Inflammatory macrophage treated with lipopolysaccharide for 4 hours (primary cell): ENCODE measurements at regions not wholly inside any gene's neighbourhood (a gene's known extent, or its start where the extent isn't known, plus 50 kb on each side); places are given as distances from the start of the nearest gene placed in this dataset.
A peak's percentile ranks its signal among the peaks of the same experiment; 100 is the strongest.

Experiments used
- DNase-seq: peaks from one replicate; pipeline ENCODE4 v3.0.0-alpha.2; 2020

- no peak for DNase-seq
These were observed 199.7 kb downstream of the IRS2 start for GRCh38 chr13:109586509-109587346.

DNA sequence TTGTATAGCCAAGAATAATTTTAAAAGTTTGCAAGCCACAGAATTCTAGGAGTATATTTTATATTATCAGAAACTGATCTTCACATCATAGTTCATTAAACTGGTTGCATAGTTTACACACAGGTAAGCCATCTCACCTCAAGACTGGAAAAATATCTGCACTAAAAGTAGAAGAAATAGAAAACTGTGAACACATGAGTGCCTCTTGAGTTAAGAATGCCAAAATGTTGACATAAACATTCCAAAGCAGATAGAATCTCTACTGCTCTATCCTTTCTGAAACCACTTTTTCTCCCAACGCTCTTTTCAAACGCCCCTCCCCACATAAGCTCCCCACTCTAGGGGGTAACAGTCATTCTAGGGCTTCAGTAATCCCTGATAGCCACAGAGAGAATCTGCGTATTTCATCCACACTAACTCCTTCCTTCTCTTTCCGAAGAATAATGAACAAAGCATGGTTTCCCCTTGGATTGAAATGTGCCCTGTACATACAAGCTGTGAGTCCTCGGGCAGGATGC lies 201.5 kb downstream of the IRS2 start:
- DNase-seq: no peak

DNA sequence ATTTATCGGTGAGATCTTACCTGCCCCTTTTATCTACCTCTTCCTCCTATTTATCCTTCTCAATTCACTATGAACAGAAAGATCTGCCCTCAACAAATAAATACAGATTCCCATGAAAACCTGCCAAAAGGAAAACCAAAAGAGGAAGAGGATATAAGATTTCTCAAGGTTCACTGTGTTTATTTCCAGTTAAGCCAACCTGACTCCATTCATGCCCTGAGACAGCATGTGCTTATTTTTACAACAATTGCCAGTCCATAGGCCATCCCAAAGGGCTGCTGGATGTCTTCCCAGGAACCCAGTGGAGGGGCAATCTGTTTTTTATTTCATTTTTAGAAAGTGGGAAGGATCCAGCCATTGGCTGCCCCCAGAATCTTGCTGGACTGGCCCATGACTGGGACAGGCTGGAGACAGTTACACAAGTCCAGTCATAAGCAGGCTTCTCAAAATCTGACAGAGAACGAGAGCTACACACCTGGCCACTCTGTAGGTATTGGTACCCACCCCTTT lies 209.1 kb downstream of the IRS2 start:
- DNase-seq: no peak

DNA sequence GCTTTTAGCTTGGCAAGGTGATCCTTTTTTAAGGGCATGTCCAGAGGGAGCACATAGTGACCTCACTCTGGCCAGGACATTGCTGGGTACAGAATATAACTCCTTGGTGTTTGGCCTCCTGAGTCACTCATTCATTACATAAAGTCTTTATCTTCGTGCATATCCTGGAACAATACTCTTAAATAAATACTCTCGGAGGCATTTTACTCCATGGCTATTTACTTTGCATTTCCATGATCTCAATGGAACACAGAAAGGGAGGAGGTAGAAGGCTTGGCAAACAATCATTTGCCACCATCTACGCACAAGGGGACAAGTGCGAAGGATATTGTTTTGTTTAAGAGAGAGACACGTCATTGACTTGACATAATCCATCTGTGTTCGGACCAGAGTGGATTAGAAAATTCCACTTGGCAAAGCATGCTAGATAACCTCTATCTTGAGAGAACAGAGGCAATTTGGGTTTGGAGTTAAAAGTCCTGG lies 210.0 kb downstream of the IRS2 start:
- no peak for DNase-seq

DNA sequence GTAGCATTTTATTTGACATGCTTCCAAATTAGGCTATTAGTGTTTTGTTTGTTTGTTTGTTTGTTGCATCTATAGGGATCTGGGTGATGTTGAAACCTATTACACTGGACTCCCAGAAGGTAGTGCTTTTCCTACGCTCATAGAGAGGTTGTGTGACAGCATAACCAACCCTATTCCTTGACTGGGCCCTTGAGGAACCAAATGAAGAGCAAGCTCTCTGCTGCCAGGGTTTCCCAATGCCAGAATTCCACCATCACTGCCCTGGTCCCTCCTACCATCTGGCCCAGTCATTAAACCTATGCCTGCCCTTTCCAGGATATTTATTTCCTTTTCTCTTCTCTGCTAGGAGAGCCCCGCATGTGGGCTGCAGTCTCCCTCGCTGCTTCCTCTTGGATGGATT lies 210.6 kb downstream of the IRS2 start:
- DNase-seq: no peak

DNA sequence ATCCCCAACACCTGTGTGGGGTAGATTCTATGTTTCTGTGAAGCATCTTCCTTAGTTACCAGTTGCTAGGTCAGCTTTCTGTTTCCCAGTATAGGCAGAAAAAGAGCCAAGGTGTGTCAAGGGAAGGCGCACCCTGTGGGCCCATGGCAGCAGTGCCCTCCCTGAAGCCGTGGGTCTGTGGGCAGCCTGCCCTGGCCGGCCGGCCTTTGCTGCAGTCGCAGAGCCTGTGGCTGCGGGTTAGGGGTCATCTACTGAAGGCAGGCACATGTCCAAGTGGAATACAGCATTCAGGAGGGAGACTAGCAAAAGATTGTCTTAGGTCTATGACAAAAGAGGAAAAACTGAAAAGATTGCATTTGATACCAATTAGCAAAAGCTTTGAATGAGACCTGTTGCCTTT lies 214.0 kb downstream of the IRS2 start:
- no peak for DNase-seq

DNA sequence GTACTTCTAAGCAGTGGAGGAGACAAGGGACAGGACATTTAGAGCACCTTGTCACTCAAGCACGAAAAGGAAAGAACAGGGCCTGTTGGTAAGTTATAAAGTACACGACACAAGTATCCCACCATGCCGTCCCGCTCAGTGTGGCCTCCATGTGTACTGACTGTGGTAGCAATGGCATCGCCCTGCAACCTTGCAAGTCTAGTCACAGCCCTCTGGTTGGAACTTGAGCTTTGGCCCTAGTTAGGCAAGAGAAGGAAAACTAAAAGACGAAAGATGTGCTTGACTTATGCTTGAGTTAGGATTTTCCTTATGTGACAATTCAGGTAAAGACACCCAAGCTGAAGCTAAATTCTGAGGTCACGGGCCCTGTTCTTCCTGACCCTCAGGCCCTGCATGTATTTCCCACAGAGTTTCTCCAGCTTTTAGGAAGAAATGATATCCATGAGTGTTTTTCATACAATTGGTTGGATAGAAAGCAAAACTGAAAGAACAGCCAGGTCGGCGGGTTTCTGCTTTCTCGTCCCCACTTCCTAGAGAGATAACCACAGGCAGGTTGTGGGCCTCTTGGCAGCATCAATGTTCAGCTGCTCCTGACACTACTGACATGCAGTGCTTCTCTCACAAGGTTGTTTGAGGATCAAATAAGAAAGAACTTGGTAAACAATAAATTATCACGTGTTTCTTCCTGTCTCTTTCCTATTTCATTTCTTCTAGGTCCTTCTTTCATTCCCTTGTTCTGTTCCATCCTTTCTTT lies 216.2 kb downstream of the IRS2 start:
- DNase-seq: peak; percentile 15

GRCh38 chr13:109568339-109568818 lies 218.0 kb downstream of the IRS2 start:
- no peak for DNase-seq

- DNase-seq: no peak
These were observed 219.1 kb downstream of the IRS2 start for GRCh38 chr13:109567315-109567714.

- DNase-seq: no peak
These were observed 220.5 kb downstream of the IRS2 start for GRCh38 chr13:109565877-109566276.

- DNase-seq: no peak
These were observed 238.0 kb downstream of the IRS2 start for GRCh38 chr13:109548374-109548773.

DNA sequence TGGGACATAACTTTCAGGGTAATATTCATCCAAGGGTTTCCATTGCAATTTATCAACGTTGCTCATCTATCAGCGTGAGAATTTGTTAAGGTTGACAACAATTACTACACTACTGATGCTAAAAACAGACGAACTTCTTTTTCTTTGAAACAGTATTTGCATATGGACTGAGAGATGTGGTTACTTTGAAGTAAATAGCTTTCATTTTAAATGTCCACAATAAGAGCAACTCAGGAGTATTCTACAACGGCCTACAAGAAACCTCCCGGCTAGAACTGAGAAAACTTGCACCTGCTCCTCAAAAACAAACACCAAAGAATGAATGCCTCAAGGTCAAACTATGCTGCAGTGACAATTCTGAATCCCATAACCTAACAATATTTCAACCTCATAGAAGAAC lies 238.4 kb downstream of the IRS2 start:
- DNase-seq: no peak

DNA sequence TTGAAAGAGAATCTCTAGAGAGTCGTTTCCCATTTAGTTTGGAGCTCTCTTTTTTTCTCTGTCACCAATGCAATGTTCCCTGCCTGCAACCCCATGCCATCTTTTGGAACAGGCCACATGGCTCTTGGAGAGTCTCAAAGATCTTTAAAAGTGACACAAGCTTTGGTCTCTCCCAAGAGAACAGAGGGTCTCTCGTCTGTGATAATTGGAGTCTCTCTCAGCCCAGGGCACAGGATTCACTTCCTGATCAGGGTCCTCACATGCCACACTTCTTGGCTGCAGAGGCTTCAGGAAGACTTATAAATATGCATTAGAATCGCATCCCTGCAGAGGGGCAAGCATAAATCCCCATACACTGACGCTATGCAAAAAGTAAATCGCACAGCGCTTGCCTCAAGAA lies 240.5 kb downstream of the IRS2 start:
- no peak for DNase-seq

GRCh38 chr13:109541081-109541480 lies 245.3 kb downstream of the IRS2 start:
- no peak for DNase-seq

- DNase-seq: no peak
These were observed 248.8 kb downstream of the IRS2 start for GRCh38 chr13:109537584-109537983.

DNA sequence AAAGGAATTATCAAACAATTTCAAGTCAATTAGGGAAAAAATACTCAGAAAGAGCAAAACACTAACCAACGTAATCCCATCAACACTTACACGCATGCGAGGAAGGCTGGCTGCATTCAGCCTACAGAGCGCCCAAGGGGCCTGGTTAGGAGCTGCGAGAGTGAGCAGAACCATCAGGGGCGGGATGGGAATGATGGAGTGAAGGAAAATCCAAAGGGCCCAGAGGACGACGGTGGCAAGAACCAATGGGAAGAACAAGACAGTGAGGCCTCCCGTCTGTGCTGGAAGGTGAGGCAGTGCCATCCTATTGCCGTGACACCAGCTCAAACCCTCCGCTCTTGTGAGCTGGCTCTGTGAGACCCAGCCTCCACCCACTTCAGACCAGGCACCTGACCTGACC lies 253.0 kb downstream of the IRS2 start:
- DNase-seq: no peak

- DNase-seq: no peak
These were observed 256.4 kb downstream of the IRS2 start for GRCh38 chr13:109529964-109530363.

DNA sequence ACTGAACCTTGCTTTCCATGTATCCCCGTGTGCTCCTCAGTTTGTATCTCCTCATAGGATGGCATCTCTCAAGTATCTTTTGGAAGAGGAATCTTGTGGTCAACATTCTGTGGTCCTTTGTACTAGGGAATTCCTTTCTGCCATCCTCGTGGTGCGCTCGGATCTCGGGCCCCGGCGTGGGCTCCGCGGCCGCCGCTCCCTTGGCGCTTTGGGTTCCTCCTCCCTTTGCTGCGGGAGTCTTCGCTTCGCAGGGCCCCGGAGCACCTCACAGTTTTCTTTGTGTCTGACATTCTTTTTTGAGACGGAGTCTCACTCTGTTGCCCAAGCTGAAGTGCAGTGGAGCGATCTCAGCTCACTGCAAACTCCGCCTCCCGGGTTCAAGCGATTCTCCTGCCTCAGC lies 264.7 kb downstream of the IRS2 start:
- no peak for DNase-seq

DNA sequence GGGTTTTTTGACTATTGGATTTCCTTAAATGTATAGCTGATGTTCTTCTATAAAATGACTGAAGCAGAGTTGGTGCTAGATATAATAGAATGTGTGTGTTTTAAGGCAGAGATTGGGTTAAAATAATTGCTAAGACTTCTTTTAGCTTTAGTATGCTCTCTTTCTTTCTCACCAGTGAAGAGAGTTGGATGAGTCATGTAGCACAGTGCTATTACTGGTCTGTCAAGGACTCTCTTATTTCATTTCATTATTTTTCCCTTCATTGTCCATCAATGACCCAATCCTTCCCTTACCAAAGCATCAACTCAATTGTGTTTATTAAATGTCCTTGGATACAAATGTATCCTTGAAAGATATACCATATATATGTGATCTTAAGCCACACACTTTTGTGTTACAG lies 268.9 kb downstream of the IRS2 start:
- no peak for DNase-seq

DNA sequence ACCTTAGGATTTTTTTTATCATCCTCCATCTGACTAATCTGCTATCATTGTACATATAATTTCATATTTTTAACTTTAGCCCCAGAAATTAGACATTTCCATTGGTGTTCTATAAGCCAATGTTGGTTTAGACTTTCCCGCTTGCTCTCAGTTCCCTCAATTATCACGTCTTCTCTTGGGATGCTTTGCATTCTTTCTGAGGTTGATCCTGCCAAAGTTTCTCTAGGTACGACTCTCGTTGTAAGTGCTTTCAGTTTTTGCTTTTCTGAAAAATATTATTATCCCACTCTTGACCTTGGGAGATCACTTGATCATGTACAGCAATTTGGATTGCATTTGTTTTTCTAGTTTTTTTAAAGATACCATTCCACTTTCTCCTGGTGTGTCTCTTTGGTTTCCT lies 270.2 kb downstream of the IRS2 start:
- no peak for DNase-seq

DNA sequence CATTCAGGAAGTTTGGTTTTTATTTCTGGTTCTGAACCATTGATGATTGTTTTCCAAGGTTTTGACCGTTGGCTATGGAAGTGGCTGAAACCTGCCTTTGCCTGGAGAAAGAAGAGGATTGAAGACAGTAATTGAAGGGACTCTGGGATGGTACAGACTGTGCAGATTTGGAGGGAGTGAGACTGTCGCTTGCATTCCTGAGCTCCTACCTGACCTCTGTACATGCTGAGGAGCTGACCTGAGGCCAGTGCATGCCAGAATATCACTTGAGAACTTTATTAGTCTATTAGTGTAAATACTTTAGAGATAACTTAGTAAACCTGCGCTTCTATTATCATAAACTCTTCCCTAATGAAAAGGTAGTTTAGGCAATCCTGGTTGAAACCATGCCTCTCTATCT lies 276.4 kb downstream of the IRS2 start:
- DNase-seq: no peak

DNA sequence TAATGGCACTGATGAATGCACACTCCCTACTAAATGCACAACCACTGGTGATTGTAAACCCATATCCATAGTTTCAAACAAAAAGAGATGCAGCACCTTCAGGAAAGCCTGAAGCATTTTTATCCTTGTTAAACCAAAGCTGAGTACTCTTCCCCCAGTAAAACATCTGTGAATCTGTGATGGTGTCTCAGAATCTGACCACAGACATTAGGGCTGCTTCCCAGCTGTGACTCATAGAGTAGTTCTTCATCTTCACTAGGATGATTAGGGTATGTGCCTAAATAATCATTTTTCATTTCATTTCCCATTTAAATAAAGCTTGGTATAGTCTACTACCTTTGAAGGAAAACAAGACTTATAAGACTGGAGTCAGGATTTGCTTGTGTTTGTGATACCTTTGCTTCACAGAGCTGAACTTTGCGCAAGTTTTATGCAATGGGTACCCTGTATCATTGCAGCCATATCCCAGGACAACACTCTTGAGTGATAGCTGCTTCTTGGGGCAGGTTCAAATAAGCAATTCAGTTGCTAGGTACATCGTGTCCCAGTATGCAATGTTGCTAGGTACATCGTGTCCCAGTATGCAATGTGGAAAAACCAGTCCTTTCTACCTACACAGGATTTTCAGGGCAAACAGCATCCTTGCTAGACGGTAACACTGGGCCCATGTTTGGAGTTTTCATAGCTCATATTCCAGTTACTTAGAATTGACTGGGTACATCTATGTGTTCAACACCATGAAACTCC lies 277.1 kb downstream of the IRS2 start:
- DNase-seq: no peak
